OCI-LY7 (cell line): ENCODE measurements at regions not wholly inside any gene's neighbourhood (a gene's known extent, or its start where the extent isn't known, plus 50 kb on each side); places are given as distances from the start of the nearest gene placed in this dataset.

Experiments used
- BruUV-seq: library from RNA; stranded (reverse); fragments of 400-500 nt; replicated peaks from 2 replicates; lab custom pipeline; 2021; lab: Mats Ljungman, UMichigan
- CTCF ChIA-PET: fragments of 300-600 bp; sonication (Branson Sonifier 250); formaldehyde crosslinking; loops from one replicate; lab custom pipeline; 2022; ENCODE audit warnings: antibody characterized with exemption; ENCODE audit not compliant: unreplicated experiment; lab: Charles Lee
- POLR2A ChIA-PET: fragments of 300-600 bp; sonication (Branson Sonifier 250); formaldehyde crosslinking; loops from one replicate; lab custom pipeline; 2022; ENCODE audit warnings: antibody characterized with exemption; lab: Charles Lee
- DNase-seq: peaks from one replicate; pipeline ENCODE4 v3.0.0-alpha.2; 2015; ENCODE audit warnings: low spot score
- H2AFZ ChIP-seq: fragments of 200-600 bp; sonication (generic), shearing (Covaris generic); 2 replicates; pipeline ENCODE4 v1.6.1; 2014; ENCODE audit warnings: mild to moderate bottlenecking, antibody characterized with exemption, low read length, moderate library complexity
- H3K27ac ChIP-seq: fragments of 200-600 bp; sonication (generic); 2 replicates; pipeline ENCODE4 v1.5.1; 2014; ENCODE audit warnings: mixed run types, low read depth, mild to moderate bottlenecking, moderate library complexity, low read length, inconsistent platforms; ENCODE audit not compliant: poor library complexity, severe bottlenecking
- H3K36me3 ChIP-seq: fragments of 200-600 bp; sonication (generic); 2 replicates; pipeline ENCODE4 v1.6.1; 2014; ENCODE audit warnings: mild to moderate bottlenecking, antibody characterized with exemption, low read length, moderate library complexity, mixed read lengths; ENCODE audit not compliant: insufficient read depth
- H3K4me1 ChIP-seq: fragments of 200-600 bp; sonication (generic); 2 replicates; pipeline ENCODE4 v1.5.1; 2014; ENCODE audit warnings: mild to moderate bottlenecking, low read length; ENCODE audit not compliant: insufficient read depth, poor library complexity, severe bottlenecking
- H3K4me2 ChIP-seq: fragments of 200-600 bp; sonication (generic); 2 replicates; pipeline ENCODE4 v1.6.1; 2014; ENCODE audit warnings: mild to moderate bottlenecking, low read length
- H3K4me3 ChIP-seq: fragments of 200-600 bp; sonication (generic); 2 replicates; pipeline ENCODE4 v1.5.1; 2014; ENCODE audit warnings: mild to moderate bottlenecking, low read depth, low read length; ENCODE audit not compliant: poor library complexity, severe bottlenecking
- H3K79me2 ChIP-seq: fragments of 200-600 bp; sonication (generic); 2 replicates; pipeline ENCODE4 v1.6.1; 2016; ENCODE audit warnings: low read depth, mild to moderate bottlenecking, low read length, moderate library complexity, mixed read lengths; ENCODE audit not compliant: insufficient read depth
- H3K9me2 ChIP-seq: fragments of 200-600 bp; sonication (generic); 2 replicates; pipeline ENCODE4 v1.6.1; 2016; ENCODE audit warnings: mild to moderate bottlenecking, low read length, mixed read lengths; ENCODE audit not compliant: insufficient read depth
- H3K9me3 ChIP-seq: fragments of 200-600 bp; sonication (generic); 2 replicates; pipeline ENCODE4 v1.6.1; 2014; ENCODE audit warnings: mild to moderate bottlenecking, mixed run types, low read length, mixed read lengths
- H4K20me1 ChIP-seq: fragments of 200-600 bp; sonication (generic); 2 replicates; pipeline ENCODE4 v1.6.1; 2014; ENCODE audit warnings: mild to moderate bottlenecking, antibody characterized with exemption, low read length, moderate library complexity, mixed read lengths; ENCODE audit not compliant: insufficient read depth
- CTCF ChIP-seq: fragments of 200-600 bp; sonication (generic); conservative IDR thresholded peaks from 2 replicates; pipeline ENCODE4 v1.5.1; 2014; ENCODE audit warnings: mild to moderate bottlenecking, antibody characterized with exemption, low read length, moderate library complexity, mixed read lengths
- EZH2phosphoT487 ChIP-seq: fragments of 200-600 bp; sonication (generic); IDR thresholded peaks from 2 replicates; pipeline ENCODE4 v1.6.1; 2018; ENCODE audit warnings: low read depth, borderline replicate concordance, mild to moderate bottlenecking, mixed run types, antibody characterized with exemption, low read length, moderate library complexity, mixed read lengths
- intact Hi-C: fragments of 100-400 bp; cut with micrococcal nuclease; formaldehyde crosslinking; loops from one replicate; pipeline ENCODE4 v1.10.0; 2022; ENCODE audit not compliant: unreplicated experiment

- H3K79me2 ChIP-seq, result no peaks in the 10 kb centered on the region
- POLR2A ChIA-PET, result no interaction called here
- CTCF ChIA-PET, result no interaction called here
- no peak for DNase-seq
- intact Hi-C loops, result no loop called here
- H3K4me3 ChIP-seq, result no peak overlapping the region
- no peak for TF ChIP-seq EZH2phosphoT487
- no peaks in the 10 kb centered on the region for H4K20me1 ChIP-seq
- no peaks in the 10 kb centered on the region for H3K4me1 ChIP-seq
- no peak overlapping the region for H3K4me2 ChIP-seq
- no peak overlapping the region for H2AFZ ChIP-seq
- H3K9me2 ChIP-seq, result no peaks in the 10 kb centered on the region
- no peak overlapping the region for H3K27ac ChIP-seq
- no peaks in the 10 kb centered on the region for H3K36me3 ChIP-seq
- BruUV-seq, result no TSS peak
- no peaks in the 10 kb centered on the region for H3K9me3 ChIP-seq
Measured at GRCh38 chrX:69014200-69014599, 151.1 kb downstream of the PJA1 start.

- no peaks in the 10 kb centered on the region for H3K9me3 ChIP-seq
- no peaks in the 10 kb centered on the region for H3K4me1 ChIP-seq
- POLR2A ChIA-PET, result no interaction called here
- H3K4me2 ChIP-seq, result no peak overlapping the region
- H3K9me2 ChIP-seq, result no peaks in the 10 kb centered on the region
- no peaks in the 10 kb centered on the region for H3K36me3 ChIP-seq
- H3K4me3 ChIP-seq, result no peak overlapping the region
- no peak overlapping the region for H3K27ac ChIP-seq
- CTCF ChIA-PET, result no interaction called here
- H2AFZ ChIP-seq, result no peak overlapping the region
- no peak for TF ChIP-seq EZH2phosphoT487
- no peak for TF ChIP-seq CTCF
- no TSS peak for BruUV-seq
- no peaks in the 10 kb centered on the region for H3K79me2 ChIP-seq
- no peaks in the 10 kb centered on the region for H4K20me1 ChIP-seq
- intact Hi-C loops, result no loop called here
- DNase-seq, result no peak
Measured at GRCh38 chrX:69010339-69010738, 154.9 kb downstream of the PJA1 start.

GRCh38 chrX:69000877-69001276, 164.4 kb downstream of the PJA1 start:
- Histone ChIP-seq H3K4me2 (no peak overlapping the region), H3K4me3 (no peak overlapping the region), H3K27ac (no peak overlapping the region), H4K20me1 (no peaks in the 10 kb centered on the region), H3K4me1 (no peaks in the 10 kb centered on the region), H3K36me3 (no peaks in the 10 kb centered on the region), H3K9me3 (no peaks in the 10 kb centered on the region), H3K9me2 (no peaks in the 10 kb centered on the region), H3K79me2 (no peaks in the 10 kb centered on the region), H2AFZ (no peak overlapping the region)
- ChIA-PET POLR2A (no interaction called here), CTCF (no interaction called here)
- DNase-seq, result no peak
- no TSS peak for BruUV-seq
- intact Hi-C loops, result no loop called here
- TF ChIP-seq CTCF (no peak), EZH2phosphoT487 (no peak)
